HG03460 (cell line): ENCODE measurements at regions not wholly inside any gene's neighbourhood (a gene's known extent, or its start where the extent isn't known, plus 50 kb on each side); places are given as distances from the start of the nearest gene placed in this dataset.
"Not testable (repeated sequence)": the region's sequence is repeated elsewhere in the genome, so short reads cannot be mapped to it uniquely, and the experiment has no call there.

Experiments
- ATAC-seq: cut with Tn5 transposase; IDR thresholded peaks from one replicate; pipeline ENCODE4 v1.9.1; 2021; ENCODE audit not compliant: unreplicated experiment

DNA sequence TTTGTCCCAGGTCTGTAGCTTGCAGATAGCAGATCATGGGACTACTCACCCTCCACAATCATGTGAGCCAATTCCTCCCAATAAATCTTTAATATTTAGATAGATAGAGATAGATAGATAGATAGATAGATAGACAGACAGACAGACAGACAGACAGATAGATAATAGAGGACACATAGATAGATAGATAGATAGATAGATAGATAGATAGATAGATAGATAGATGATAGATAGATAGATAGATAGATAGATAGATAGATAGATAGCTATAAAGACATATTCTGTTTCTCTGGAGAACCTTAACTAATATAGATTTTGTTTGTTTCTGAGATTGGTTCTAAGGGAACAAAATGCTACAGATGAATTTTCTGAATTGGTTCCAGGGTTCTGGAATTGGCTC lies 82.3 kb upstream of the PRDX6 start:
- not testable (repeated sequence) for ATAC-seq

DNA sequence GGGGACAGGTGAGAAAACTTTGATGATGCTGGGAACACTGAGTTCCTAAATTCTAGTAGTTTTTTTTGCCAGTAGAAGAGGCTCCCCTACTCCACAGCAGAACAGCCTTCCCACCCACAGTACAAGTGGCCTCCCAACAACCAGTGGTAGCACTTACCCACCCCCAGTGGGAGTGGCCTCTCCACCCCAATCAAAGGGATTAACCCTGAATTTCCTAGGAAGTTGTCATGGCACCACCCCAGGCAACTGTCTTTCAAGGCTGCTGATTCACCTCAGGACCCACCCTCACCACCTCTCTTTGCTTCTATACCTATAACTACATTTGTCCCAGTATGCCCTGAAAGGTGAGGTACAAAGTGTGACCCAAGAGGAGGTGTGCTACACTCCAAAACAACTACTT lies 81.4 kb upstream of the PRDX6 start:
- ATAC-seq: no peak

DNA sequence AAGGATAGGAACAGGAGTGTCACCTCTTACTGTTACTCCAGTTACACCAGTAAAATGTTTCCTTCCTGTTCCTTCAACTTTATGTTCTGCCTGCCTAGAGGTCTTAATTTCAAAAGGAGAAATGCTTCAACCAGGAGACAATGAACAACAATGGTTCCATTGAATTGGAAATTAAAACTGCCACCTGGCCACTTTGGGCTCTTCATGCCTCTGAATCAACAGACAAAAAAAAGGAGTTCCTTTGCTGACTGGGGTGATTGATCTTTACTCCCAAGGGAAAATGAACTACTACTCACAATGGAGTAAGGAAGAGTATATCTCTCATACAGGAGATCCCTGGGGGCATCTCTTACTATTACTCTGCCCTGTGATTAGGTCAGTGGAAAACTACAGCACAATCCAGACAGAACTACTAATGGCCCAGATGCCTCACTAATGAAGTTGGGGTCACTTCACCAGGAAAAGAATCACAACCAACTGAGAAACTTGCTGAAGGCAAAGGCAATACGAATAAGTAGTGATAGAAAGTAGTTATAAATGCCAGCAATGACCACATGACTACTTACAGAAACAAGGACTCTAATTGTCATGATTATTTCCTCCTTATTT lies 76.6 kb upstream of the PRDX6 start:
- no peak for ATAC-seq

DNA sequence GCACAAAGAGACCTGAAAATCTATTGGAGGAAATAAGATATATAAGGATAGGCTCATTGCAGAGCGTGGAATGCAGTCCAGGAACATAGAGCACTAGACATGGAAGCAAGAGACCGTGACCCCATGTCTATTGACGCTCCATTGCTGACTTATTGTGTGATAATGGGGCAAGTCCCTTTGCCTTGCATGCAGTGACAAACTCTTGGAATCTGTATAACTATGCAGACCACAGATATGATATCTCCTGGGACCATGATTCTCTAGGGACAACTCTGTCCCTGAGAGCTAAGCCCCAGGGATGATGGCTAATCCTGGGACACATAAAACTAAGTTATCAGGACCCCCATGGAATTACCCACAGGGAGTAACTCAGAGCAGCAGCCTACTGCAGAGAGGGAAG lies 73.1 kb upstream of the PRDX6 start:
- no peak for ATAC-seq

DNA sequence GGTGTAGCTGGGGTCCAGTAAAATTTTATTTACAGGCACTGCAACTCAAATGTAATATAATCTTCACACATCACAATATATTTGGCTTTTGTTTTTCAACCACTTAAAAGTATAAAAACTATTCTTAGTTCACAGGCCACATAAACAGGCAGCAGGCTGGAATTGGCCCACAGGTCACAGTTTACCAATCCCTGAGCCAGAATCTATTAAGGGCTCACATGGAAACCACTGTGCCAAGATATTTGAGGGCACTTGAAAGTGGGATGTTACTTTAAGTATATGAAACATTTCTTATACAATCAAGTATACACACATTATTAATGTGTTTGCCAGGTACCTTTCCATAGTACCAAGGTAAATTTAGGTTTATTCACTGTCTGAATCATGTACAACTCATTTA lies 71.9 kb upstream of the PRDX6 start:
- no peak for ATAC-seq

DNA sequence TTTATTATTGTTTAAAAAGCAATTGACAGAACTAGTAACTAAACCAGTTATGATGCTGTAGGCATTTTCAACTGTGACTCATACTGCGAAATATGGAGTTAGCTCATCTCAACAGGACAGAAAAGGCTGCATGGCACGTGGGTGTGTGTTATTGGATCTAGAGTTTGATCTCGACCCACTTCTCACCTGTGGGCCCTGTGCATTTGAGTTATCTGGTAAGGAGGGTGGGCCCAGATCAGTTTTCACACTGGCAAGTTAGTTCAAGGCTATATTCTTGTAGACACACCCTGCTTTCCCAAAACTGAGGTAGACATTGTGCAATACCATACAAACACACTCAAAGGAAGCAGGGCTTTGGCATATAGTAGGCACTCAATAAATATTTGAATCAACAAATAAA lies 71.3 kb upstream of the PRDX6 start:
- no peak for ATAC-seq

DNA sequence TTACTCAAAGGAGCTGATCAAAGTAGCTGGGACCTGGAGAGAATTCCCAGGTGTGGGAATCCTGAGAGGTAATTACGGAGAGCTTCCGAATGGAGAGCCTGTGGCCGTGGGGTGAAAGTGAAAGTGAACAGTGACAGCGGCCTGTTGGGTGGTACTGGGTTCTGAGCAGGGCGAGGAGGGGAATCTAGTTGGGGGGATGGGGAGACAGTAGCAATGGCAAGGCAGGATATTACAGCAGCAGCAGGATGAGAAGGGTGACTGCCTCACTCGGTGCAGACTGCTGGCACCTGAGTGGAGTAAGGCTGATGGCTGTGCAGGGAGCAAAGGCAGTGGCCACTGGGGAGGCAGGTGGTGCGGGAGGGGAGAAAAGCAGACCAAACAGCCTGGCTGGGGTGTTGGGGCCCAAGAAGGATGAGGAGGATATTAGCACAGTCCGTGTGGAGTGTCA lies 70.3 kb upstream of the PRDX6 start:
- ATAC-seq: no peak

DNA sequence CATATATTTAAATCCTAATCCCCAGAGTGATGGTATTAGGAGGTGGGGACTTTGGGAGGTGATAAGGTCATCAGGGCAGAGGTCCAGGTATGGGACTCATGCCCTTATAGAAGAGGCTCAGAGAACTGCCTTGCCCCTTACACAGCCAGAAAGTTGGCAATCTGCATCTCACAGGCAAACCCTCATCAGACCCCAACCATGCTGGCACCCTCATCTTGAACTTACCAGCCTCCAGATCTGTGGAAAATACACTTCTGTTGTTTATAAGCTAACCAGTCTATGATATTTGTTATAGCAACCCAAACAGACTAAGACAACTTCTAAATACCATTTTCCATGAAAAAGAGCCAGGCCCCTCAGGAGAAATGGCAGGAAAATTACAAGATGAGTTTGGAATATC lies 69.3 kb upstream of the PRDX6 start:
- ATAC-seq: no peak

DNA sequence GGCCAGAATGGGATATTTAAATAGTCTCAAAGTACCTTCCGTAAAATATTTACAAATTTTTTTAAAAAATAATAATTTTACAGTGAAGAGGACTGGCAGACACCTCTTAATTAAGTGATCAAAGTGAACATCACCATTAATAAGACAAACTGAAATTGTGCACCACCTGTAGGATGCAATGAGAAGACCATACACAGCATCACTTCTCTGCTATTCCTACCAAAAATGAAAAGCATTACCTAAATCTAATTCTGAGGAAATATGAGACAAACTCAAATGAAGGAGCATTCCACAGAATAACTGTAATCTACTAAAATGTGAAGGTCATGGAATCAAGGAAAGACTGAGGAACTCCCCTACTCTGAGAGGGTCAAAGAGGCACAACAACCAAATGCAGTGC lies 68.2 kb upstream of the PRDX6 start:
- no peak for ATAC-seq

DNA sequence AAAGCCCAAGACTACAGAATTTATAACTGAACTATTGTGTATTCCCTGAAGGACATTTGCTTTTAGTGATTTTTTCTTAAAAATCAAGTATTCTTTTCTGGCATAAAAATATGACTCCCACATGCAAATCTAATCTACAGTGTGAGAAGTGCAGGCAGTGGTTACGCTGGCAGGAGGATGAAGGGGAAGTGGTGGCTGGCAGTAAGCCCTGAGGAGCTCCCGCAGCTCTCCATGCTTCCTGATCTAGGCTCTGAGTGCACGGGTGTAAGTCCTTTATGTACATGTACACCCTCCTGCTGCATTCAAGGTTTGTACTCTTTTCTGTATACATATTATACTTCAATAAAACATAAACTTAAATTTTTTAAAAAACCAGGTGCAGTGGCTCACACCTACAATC lies 67.5 kb upstream of the PRDX6 start:
- no peak for ATAC-seq

DNA sequence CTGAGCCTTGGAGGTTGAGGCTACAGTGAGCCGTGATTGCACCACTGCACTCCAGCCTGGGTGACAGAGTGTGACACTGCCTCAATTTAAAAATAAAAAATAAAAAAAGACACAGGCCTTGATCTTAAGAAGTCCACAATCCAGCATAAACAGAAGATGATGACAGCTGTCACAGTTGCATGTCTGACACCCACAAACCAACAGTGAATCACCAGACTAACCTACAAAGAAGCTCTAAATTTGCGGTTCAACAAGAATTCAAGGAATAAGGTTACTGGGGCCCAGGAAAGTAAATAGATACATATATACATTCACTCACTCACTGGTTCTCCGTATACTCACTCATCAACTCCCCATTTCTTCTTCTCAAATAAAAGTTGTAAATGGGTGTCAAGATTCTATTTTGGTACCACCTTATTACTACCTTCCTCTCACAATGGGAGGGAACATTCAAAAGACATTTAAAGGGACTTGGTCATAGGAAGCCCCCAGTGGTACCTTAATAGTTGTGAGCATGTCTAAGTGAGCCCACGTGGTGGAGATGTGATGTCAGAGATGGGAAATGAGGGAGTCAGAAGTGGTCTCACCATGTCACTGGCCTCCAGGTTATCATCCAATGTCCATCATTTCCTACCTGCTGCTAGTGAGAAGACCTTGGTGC lies 66.9 kb upstream of the PRDX6 start:
- peak; percentile 4 for ATAC-seq

DNA sequence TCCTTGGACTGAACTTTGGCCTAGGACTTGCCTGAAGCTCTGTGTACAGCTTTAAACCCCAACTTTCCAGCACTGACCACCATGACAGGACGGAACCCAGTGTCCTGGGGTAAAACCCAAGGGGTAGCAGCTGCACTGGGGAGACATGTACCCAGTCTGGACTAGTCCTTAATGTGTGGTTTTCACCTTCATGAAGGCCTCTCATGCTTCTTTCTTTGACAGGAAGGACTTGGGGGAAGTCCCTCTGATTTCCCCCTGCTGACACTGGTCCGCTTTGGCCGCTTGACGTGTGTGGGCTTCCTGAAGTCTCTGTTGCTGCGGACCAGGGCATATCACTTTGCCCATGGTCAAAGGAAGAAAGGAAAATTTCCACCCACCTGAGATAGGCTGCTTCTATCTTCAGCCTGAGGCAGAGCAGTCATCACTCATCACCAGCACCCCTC lies 66.3 kb upstream of the PRDX6 start:
- ATAC-seq: peak; percentile 50

DNA sequence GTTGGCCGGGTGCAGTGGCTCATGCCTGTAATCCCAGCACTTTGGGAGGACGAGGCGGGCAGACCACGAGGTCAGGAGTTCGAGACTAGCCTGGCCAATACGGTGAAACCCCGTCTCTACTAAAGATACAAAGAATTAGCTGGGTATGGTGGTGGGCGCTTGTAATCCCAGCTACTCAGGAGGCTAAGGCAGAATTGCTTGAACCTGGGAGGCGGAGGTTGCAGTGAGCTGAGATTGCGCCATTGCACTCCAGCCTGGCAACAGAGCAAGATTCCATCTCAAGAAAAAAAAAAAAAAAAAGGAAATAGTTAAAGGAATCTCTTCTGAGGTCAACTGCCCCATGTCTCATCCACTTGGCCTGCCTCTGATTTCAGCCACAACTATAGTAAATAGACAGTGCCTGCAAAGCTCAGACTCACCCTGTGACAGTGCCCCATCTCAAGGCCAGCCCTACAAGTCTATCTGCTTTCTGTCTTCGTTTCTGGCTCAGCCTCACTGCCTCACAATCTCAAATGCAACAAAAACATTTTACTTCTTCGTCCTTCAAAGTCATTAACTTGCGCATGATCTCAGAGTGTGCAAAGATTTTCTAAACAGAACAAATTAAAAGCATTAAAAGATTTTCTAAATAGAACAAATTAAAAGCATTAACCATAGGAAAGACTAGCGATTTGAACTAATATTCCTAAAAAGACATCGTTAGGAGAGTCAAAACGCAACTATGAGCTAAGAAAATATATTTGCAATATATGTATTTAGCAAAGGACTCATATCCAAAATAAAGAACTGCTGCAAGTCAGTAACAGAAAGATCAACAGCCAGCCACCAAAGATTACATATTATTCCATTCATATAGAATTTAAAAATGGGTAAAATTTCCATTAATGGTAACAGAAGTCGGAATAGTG lies 65.0 kb upstream of the PRDX6 start:
- ATAC-seq: no peak

DNA sequence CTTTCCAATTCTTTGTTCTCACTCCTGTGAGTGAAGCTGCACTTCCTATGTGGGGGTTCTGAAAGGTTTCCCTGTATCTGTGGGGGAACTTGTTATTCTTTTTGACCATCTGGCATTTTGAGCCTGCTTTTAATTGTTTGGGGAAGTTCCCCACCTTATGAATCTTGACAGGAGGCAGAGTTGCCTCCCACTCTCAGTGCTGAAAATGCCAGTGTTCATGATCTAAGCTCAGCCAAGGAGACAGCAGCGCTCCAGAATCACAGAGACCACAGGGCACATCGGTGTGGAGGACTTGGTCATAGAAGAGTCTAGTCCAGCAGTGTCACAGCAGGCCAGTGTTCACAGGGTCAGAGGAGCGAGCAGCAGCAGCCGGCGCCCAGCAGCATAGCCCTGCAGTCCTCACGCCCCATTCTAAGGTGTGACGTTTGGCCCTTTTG lies 63.8 kb upstream of the PRDX6 start:
- no peak for ATAC-seq

DNA sequence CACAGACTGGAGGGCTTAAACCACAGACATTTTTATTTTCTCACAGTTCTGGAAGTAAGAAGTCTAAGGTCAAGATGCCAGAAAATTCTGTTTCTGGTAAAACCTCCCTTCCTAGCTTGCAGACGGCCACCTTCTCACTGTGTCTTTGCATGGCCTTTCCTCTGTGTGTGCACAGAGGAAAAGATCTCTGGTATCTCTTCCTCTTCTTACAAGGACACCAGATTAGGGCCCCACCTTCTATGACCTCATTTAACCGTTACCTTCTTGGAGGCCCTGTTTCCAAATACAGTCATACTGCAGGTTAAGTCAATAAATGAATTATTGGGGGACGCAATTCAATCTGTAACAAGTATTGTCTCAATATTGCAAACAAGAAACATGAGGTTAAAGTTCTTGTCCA lies 63.0 kb upstream of the PRDX6 start:
- ATAC-seq: peak; percentile 34

DNA sequence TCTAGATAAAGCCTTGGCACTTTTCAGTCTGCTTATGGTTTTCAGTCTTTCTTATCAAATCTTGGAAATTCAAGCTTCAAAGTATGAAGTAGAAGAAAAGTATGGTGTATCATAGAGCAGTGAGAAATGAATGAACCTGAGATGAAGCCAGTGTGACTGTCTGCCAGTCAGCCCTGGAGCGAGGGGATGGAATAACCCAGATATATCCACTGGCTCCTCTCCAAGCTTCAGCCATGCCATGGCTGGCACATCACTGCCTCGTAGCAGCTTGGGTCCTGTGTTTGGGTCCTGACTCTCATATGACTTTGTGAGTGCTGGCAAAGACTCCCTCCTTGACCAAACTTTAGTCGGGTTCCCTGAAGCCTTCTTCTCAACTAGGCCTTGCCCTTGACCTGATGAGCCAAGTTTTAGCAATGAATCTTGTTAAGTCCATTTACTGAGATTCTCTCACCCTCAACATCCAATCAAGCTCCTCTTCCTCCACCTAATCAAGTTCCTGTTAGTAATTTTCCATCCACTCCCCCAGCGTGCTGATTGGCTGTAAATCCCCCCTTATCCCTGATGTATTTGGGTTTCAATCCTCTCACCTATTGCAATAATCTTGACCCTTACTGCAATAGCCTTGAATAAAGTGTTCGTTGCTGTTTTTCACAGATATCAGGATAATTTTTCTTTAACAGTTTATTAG lies 62.5 kb upstream of the PRDX6 start:
- no peak for ATAC-seq

DNA sequence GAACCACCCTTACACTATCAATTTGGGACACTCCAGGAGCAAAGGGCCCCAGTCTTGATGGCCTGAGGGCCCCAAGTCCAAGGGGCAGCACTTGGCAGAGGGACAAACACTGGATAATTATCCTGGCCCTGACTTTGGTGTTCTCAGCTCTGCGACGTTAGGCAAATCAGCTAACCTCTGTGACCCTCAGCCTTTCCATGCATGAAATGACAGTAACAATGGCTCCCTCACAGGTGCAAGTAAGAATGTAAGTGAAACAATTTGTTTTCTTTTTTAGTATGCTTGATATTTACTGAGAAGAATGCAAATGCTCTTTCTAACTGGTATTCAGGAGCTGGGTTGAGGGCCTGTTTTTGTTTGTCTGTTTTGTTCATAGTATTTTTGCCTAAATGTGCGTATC lies 61.6 kb upstream of the PRDX6 start:
- ATAC-seq: peak; percentile 30

DNA sequence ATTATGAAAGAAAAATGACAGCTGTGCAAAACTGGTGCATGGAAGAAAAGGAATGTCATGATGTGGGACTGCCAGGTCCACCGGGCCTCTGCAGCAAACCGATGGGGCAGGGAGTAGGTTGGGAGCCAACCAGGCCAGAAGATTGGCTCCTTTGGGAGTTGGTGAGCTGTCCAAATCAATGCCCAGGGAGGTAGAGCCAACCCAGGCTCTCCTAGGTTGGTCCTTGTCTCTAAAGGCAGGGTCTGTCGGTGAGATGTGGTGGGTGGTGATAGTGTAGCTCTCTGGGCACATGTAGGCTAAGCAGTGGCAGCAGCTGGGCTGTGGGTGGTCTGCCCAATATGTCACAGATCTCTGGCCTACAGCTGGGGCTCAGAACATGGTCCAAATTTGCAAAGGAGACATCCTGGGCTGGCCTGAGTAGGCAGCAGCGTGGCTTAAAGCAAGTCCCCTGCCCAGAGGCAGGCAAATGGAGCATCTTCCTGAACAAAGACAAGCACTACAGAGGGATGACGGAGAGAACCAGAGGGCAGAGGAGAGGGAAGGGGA lies 61.2 kb upstream of the PRDX6 start:
- ATAC-seq: no peak

DNA sequence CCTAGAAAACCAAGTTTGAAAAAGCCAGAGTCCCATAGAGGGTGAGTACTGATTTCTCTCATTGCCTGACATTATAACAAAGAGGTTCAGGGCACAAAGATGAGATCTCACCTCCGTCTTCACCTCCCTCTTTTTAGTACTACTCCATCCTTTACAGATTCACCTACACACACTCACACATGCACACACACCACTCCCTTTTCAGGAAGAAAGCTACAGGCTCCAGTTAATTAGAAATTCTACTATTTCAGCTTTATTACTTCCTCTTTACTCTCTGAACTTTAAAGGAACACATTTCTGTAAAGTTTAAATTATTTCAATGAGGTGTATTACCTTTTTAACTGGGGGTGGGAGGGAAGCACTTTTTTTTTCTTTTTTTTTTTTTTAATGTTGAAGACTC lies 59.6 kb upstream of the PRDX6 start:
- ATAC-seq: no peak

DNA sequence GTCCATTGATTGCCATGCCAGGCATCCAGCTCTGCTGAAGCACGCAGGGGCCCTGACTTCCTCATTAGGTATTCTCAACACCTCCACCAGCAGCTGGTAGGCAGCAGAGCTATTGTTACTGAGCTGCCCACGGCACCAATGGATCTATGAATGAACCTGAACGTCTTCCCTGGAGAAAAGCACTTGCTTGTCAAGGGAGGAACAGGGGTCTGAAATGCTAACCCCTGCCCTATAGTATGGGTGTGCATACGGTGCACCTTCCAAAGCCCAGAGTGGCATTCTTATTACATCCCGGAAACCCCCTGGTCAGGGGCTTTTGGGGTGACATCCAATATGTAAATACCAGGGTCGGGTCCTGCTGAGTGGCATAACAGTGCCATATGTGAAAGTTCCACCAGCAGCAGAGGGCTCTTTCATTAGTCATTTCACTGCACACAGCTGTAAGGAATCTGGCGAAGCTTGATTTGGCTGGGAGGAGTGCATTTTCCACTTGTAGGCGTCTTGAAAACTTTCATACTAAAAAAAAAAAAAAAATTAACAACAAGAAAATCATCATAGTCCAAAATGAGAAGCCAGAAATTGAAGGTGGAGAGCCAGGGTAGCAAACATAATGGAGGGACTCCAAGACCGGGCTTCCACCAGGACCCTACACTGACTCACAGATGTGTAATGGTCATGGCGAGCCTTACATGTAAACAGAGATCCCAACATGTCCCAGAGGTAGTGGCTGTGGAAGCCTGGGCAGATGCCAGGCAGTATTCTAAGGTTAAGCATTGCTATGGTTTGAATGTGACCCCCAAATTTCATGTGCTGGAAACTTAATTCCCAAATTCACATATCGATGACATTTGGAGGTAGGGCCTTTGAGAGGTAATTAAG lies 58.8 kb upstream of the PRDX6 start:
- ATAC-seq: peak; percentile 38
